HG03439 (cell line): ENCODE measurements at regions not wholly inside any gene's neighbourhood (a gene's known extent, or its start where the extent isn't known, plus 50 kb on each side); places are given as distances from the start of the nearest gene placed in this dataset.

Experiments used
- ATAC-seq: cut with Tn5 transposase; IDR thresholded peaks from one replicate; pipeline ENCODE4 v1.9.1; 2021; ENCODE audit warnings: mild to moderate bottlenecking, moderate library complexity; ENCODE audit not compliant: unreplicated experiment

GRCh38 chr2:53268626-53269025 is 499.0 kb upstream of the CHAC2 start:
- ATAC-seq: no peak

GRCh38 chr2:53268086-53268485 is 499.5 kb upstream of the CHAC2 start:
- no peak for ATAC-seq

- no peak for ATAC-seq
Measured at GRCh38 chr2:53265544-53266299, 501.9 kb upstream of the CHAC2 start.

- ATAC-seq: no peak
Measured at GRCh38 chr2:53260568-53260967, 507.0 kb upstream of the CHAC2 start.

- ATAC-seq: no peak
Measured at GRCh38 chr2:53259395-53260009, 508.1 kb upstream of the CHAC2 start.

- ATAC-seq: no peak
Measured at GRCh38 chr2:53257287-53257686, 510.3 kb upstream of the CHAC2 start.

GRCh38 chr2:53253244-53253643 is 514.4 kb upstream of the CHAC2 start:
- no peak for ATAC-seq

GRCh38 chr2:53252115-53252514 is 515.5 kb upstream of the CHAC2 start:
- ATAC-seq: no peak

- ATAC-seq: no peak
Measured at GRCh38 chr2:53247956-53248735, 519.5 kb upstream of the CHAC2 start.

GRCh38 chr2:53243430-53243829 is 524.2 kb upstream of the CHAC2 start:
- ATAC-seq: no peak

- ATAC-seq: no peak
Measured at GRCh38 chr2:53242090-53242489, 525.5 kb upstream of the CHAC2 start.

GRCh38 chr2:53235836-53236582 is 531.6 kb upstream of the CHAC2 start:
- ATAC-seq: no peak

- ATAC-seq: no peak
Measured at GRCh38 chr2:53234548-53234903, 533.1 kb upstream of the CHAC2 start.

GRCh38 chr2:53233759-53234547 is 533.7 kb upstream of the CHAC2 start:
- no peak for ATAC-seq

- ATAC-seq: no peak
Measured at GRCh38 chr2:53231908-53232307, 535.7 kb upstream of the CHAC2 start.

GRCh38 chr2:53230691-53231090 is 536.9 kb upstream of the CHAC2 start:
- no peak for ATAC-seq

GRCh38 chr2:53227535-53227934 is 540.1 kb upstream of the CHAC2 start:
- ATAC-seq: no peak

GRCh38 chr2:53220969-53221368 is 546.6 kb upstream of the CHAC2 start:
- no peak for ATAC-seq

- ATAC-seq: no peak
Measured at GRCh38 chr2:53217250-53217649, 550.4 kb upstream of the CHAC2 start.

- no peak for ATAC-seq
Measured at GRCh38 chr2:53216805-53217204, 550.8 kb upstream of the CHAC2 start.
